IPS DF 19.7 (cell line): ENCODE measurements at regions not wholly inside any gene's neighbourhood (a gene's known extent, or its start where the extent isn't known, plus 50 kb on each side); places are given as distances from the start of the nearest gene placed in this dataset.
"Not testable (repeated sequence)": the region's sequence is repeated elsewhere in the genome, so short reads cannot be mapped to it uniquely, and the experiment has no call there.

Experiments used
- DNase-seq: peaks from one replicate; pipeline ENCODE4 v3.0.0-alpha.2; 2013; ENCODE audit warnings: low read depth, low spot score

DNA sequence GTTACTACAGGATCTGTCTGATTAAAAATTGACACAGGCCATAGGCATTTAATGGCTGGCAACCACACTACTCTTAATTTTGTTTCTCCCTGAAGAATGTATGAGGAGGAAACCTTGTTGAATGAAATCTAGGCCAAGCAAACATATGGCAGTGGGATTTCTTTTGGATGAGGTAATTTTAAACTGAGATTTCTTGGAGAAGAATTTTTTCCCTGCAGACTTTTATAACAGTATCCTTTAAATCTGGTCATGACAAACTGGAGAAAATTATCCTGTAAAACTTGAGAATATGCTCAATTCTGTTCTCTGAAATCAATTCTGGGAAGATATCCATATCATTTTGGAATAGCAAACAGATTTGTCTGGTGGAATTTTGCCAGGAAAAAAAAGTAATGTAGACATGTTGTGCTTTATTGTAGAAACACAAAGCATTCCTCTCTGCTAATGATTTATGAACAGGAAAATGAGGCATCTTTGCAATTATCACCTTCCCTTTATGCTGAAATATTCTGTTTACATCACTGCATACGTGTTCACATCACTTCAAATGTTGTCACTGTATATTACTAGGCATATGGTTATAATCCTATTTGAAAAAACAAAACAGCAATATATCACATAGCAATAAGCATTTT is 108.3 kb upstream of the ARSJ start:
- no peak for DNase-seq

DNA sequence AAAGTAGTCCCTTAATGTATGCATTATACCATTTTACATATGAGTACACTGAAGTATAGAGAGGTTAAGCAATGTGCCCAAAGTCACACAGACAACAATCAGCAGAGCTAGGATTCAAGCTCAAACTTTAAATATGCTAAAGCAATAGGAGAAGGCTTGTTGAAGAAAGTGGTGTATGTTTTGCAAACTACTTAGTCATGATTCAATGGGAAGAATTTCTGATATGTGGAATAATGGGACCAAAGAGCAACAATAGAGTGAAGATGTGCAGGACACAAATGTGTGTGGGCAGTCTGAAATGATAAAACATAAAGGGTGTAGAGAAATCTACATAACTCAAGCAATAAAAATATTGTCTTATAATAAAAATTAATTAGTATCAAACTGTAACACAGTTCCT is 109.0 kb upstream of the ARSJ start:
- no peak for DNase-seq

DNA sequence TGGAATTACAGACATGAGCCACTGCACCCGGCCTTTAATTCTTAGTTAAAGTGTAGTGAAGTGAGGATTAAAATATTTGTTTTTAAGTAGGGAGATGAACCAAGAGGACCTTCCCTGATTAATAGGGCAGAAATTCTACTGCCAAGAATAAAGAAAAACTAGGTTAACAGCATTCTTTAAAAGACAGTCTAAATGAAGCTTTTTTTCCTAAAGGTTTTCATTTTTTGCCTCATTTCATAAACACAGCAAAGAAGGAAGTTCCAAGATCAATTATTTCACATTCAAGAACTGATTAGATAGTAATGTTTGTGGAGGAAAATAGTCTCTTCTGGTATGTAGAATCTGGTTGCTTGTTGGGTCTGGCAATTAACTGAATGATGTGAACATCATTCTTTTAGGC is 112.1 kb upstream of the ARSJ start:
- no peak for DNase-seq

DNA sequence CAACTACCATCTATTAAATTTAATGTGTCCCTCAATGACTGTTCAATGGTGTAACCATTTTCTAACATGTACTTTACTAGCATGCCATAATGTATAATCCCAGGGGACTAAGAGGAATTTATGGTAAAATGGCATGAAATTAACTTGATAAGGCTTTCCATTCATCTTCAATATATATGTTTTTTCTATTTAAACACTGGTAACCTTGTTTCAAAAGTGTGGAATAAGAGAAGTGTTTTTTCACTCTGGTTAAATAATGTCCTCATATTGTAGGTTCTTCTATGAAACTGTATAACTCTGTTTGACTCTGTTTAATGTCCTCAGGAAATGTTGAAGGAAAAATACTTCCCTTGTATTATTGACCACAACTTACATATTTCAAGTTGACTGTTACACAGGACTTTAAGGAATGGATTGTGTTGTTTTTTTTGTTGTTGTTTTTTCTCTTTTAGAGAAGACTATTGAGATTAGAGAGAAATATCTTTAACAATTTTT is 113.8 kb upstream of the ARSJ start:
- DNase-seq, result no peak

DNA sequence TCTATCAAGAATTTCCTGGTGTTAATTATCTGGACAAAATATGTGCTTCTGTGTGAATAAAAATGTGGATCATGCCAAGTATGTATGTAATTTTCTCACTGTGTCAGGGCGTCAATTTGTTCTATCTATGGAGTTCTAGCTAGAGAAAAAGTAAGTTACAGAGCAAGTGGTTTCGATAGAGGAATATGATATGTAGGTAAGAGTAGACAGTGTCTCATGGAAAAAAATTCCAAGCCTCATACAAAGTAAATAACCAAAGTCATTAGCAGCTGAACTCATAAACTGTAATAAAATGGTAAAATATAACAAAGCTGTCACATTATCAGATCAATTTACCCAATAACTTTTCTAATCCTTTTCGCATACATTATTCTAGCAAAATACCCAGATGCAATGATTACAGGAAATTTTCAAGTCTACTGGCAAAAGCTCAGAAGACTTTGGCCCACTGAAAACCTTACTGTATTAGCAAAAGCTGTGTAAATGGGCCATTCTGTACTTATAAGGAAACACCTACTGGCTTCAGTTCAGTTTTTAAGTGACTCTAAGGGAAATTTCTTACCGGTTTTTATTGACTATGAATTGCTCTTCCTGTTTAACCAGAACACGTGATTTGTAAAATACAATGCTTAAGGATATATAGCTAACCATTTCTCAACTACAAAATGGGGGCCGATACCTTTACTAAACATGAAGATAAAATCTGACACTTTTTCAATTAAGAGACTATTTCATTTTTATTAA is 121.0 kb upstream of the ARSJ start:
- DNase-seq, result no peak

DNA sequence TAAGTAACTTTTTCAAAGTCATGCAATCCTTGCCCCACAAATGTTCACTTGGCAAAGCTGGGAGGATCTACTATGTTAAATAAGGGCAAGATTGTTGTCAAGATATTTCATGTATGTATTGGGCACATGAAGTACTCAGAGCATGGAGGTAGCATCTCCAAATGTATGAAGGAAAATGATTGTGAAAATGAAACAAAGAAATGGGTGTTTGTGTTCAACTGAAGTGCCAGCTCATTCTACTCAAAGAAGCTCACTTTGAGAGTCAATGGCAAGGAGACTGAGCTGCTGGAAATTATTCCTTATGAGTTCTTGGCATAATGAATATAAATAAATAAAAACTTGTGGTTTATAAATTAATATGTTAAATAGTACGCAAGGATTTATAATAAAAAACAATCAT is 124.5 kb upstream of the ARSJ start:
- DNase-seq, result no peak

DNA sequence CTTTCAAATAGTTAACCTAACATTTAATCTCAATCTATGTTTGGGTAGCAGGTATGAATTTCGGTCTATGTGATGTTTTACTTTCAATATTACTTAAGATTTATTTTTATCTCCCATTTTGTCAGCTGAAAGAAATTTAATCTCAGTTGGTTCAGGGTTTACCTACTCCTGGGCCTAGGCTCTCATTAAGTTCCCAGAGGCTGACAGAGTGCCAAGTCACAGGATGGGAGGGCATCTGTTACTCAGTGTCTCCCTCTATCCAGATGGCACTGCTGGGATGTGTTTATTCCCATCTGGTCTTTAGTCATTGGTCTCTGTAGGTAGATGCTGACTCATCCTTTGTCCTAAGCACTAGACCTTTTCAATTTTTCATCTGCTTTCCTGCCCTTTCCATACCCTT is 129.4 kb upstream of the ARSJ start:
- no peak for DNase-seq

DNA sequence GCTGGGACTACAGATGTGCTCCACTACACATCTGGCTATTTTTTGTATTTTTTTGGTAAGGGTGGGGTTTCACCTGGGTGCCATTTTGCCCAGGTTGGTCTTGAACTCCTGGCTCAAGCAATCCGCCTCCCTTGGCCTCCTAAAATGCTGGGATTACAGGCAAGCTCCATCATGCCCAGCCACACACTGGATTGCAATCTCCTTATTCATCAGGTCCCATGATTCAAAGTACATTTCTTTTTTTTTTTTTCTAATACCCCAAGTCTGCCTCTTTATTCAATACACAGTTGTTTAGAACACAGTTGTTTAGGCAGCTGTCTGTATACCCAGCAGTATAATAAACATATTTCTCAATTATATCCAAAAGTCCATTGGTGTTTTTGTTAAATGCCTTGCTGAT is 130.3 kb upstream of the ARSJ start:
- no peak for DNase-seq

DNA sequence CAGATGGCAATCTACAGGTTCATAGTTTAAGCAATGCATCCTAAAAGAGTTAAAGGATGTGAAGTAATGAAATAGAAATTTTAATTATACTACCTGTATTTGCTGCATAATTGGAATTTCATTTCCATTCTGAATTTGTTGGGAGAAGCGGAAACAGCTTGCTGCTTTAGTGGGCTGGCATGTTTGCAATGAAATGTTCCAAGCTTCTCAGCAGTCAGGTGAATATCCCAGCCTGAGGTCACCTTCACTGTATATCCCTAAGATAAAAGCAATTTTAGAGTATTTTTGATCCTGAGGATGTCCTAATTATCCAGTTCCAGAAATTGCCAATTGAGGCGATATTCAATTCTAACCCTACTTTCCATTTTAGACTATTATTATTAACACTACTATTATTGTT is 136.1 kb upstream of the ARSJ start:
- DNase-seq, result no peak

DNA sequence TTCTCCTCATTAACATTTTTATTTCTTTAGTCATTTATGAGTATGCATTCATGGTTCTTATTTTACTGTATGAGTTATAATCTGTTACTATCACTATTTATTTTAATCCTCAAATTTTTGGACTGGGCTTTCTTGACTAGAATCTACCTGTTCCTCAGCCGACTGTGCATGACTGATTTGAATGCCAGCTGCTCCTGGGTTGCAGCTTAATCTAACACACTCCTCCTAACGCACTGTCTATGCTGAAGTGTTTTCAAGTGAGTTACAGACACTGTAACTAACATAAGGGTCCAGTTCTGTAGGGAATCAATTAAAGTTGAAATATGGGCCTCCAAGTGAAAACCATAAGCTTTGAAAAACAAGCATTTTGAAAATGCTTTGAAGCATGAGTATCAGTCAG is 137.4 kb upstream of the ARSJ start:
- no peak for DNase-seq

DNA sequence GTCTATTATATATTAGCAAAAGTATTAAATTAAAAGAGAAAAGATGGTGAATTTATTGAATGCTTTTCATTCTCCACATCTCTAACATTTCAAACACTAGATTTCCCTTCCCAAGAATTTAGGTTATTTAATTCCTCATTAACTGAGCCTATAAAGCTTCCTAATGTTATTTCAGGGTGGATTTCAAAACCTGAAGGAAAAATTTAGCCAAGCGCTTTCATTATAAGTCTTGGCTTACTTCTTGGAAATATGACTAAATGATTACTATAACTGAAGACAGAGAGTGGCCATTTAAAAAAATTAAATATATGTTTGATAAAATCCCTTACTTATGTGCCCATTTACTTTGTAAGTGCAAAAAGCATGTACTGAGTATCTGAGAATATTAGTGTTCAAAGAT is 141.8 kb upstream of the ARSJ start:
- no peak for DNase-seq

DNA sequence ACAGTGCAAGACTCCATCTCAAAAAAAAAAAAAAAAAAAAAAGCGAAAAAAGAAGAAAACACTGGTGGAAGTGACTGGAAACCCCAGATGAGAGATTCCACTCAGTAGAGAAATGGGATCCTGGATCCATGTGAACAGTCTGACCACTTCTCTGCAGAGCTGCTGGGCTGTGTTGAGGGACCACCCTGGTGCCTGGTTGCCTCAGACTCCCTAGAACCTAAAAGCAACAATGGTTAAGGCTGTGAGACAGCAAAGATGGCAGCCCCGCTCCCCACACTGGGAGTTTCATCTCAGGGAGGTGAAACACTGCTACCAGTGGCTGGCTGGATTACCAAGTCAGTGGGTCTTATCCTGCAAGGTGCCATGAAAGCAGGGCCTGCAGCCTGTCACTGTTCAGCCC is 152.8 kb upstream of the ARSJ start:
- no peak for DNase-seq

DNA sequence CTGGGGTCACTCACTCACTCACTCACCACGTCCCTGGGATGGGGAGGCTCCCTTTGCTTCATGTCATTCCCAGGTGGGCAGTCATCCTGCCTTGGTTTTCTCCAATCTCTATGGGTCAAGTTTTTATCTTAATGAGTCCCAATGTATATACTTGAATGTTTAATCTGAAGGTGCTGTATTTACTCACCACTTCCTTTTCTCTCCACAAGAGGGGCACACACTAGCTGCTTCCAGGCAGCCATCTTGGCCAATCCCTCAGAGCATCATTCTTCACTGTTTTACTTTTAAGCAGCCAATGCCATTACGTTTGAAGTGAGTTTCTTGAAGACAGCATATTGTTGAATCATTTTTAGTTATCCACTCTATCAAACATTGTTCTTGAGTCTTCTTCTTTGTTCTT is 153.4 kb upstream of the ARSJ start:
- no peak for DNase-seq

DNA sequence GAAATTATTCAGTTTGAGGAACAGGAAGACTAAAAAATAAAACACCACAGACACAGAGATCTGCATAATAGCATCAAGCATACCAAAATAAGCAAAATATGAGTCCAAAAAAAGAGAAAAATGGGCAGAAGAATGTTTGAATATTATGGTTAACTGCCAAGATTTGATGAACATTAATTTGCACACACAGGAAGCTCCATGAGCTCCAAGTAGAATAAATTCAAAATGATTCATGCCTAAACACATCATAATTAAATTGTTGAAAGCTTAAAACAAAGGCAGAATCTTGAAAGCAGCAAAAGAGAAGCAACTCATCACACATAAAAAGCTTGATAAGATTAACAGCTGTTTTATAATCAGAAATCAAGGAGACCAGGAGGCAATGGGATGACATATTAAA is 156.6 kb upstream of the ARSJ start:
- no peak for DNase-seq

DNA sequence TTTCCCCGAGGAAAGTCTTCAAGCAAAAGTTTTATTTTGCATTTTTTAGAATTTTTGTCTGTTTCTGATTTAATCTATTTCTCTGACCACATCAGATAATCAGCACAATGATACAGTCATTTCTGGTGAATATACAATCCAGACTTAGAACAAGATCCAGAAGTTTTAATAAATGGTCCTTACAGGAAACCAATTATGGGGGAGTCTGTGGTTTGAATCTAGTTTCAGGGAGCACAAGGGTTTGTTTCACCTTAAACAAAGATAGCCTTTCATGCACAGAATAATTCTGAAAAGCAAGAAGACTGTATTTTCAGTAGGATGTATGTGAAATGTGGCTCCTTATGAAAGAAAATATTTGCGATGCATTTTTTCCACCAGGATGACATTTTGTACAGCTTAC is 158.5 kb upstream of the ARSJ start:
- DNase-seq, result no peak

DNA sequence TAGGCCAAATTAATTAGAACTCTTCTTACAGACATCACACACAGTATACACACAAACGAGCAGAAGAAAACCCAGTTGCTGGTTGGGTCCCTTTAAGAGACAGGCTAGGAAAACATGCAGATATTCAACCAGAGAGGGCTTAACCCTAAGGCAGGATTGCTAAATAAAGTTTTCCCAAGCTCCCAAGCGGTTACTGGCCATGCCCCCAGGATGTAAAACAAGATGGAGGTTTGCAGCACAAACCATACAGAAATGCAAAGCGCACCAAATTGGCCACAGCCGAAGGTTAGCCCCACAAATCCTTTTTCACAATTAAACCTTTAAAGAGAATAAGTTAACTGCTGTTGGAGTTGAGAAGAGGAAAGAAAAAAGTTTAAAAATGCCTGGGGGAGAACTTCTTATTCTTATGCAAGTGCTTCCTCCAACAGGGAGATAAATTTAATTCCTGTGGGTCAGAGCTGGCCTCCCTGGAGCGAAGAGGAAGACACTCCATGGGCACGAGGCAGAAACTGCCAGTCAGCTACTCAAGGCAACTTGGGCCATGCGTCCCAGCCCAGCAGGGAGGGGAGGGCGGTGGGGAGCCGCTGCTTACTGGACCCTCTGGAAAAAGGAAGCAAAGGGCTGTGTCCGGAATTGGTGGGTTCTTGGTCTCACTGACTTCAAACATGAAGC is 167.6 kb upstream of the ARSJ start:
- DNase-seq, result no peak

DNA sequence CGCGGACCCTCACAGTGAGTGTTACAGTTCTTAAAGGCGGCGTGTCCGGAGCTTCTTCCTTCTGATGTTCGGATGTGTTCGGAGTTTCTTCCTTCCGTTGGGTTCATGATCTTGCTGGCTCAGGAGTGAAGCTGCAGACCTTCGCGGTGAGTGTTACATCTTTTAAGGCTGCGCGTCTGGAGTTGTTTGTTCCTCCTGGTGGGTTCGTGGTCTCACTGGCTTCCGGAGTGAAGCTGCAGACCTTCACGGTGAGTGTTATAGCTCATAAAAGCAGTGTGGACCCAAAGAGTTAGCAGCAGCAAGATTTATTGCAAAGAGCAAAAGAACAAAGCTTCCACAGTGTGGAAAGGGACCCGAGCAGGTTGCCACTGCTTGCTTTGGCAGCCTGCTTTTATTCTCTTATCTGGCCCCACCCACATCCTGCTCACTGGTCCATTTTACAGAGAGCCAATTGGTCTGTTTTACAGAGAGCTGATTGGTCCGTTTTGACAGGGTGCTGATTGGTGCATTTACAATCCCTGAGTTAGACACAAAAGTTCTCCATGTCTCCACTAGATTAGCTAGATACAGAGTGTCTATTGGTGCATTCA is 168.3 kb upstream of the ARSJ start:
- DNase-seq, result not testable (repeated sequence)

DNA sequence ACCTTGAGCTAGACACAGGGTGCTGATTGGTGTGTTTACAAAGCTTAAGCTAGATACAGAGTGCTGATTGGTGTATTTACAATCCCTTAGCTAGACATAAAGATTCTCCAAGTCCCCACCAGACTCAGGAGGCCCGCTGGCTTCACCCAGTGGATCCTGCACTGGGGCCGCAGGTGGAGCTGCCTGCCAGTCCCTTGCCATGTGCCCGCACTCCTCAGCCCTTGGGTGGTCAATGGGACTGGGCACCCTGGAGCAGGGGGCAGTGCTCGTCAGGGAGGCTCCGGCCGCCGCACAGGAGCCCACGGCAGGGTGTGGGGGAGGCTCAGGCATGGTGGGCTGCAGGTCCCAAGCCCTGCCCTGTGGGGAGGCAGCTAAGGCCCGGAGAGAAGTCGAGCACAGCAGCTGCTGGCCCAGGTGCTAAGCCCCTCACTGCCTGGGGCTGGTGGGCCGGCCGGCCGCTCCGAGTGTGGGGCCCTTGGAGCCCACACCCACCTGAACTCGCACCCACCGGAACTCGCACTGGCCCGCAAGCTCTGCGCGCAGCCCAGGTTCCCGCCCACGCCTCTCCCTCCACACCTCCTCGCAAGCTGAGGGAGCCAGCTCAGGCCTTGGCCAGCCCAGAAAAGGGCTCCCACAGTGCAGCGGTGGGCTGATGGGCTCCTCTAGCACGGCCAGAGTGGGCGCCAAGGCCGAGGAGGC is 169.1 kb upstream of the ARSJ start:
- DNase-seq, result not testable (repeated sequence)

DNA sequence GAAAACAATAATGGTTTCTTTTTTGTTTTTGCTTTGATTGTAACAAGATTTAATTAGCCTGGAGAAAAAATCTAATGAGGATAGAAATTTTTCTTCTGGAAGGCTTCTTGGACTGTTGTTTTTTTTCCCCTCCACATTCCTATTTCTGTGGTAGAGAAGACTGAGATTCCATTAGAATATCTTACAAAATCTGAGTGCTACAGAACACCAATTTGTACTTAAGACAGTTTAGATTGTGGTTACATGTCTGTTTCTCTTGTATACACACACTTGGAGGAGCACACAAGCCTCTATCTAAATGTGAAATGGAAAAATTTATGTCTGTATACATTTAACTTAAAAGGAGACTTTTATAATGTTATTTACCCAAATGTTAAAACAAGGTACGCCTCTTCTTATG is 176.9 kb upstream of the ARSJ start:
- no peak for DNase-seq

DNA sequence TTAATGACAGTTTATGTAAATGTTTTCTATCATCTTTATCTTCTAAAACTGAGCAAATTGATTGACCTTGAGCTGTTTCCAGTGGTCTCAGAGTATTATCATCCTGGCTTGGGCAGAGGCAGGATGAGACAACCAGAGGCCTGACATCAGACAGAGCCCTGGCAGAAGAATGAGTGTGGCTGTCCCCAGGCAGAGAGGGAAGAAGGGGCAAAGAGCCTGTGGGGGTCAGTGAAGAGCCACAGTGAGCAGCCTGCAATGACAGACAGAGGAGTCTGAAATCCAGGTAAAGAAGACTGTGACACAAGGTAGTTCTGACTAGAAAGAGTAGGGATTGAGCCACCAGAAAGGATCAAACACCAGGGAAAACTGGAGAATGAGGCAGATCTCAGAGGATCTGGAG is 182.4 kb upstream of the ARSJ start:
- DNase-seq, result no peak

DNA sequence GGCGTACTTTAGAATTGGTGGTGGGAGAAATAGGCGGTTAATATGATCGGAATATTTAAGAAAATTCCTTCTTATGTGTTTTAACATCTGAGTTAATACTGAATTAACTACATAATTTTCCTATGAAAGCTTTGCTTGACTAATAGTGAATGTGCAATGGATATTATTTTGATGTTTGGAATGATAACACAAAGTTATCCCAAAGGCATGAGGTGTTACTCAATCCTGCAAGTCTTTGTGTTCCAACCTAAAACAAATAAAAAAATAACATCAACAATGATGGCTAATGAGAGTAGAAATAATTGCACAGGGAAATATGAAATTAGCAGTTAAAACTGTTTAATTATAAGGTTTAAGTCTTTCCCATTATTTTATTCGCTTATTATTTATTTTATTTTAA is 183.6 kb upstream of the ARSJ start:
- no peak for DNase-seq

DNA sequence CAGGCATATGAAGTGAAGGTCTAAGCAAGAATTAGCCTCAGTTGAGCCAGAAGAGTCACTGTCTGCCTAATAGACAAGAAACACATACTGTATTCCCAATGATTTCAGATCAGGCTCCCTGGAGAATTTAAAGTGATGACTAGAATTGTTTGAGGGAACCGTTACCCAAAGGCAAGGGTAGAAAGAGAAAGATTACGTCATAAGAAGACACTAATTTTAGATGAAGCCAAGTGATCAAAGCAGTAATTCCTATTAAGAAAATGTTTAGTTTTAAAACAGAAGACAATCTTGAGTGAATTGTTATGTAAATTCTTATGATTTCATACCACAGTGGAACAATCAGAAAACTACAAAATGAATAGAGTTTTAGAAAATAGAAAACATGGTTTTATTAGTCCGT is 194.5 kb upstream of the ARSJ start:
- no peak for DNase-seq
